Hypothalamus (tissue), 51 donors: ENCODE measurements at regions not wholly inside any gene's neighbourhood (a gene's known extent, or its start where the extent isn't known, plus 50 kb on each side); places are given as distances from the start of the nearest gene placed in this dataset.

Source experiments
- DNase-seq, 51 donors: peaks; one replicate each; lab custom pipeline; 2025; lab: John Stamatoyannopoulos, UW

DNA sequence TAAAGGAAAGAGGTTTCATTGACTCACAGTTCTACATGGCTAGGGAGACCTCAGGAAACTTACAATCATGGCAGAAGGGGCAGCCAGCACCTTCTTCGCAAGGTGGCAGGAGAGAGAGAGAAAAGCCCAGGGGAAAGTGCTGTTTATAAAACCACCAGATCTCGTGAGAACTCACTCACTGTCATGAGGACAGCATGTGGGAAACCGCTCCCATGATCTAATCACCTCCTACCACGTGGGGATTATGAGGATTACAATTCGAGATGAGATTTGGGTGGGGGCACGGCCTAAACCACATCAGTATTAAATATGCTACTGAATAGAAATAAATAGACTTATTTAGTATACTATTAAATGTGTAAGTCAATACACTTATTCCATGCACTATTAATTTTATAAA, 70.6 kb upstream of the TCF21 start:
- no peak for DNase-seq

DNA sequence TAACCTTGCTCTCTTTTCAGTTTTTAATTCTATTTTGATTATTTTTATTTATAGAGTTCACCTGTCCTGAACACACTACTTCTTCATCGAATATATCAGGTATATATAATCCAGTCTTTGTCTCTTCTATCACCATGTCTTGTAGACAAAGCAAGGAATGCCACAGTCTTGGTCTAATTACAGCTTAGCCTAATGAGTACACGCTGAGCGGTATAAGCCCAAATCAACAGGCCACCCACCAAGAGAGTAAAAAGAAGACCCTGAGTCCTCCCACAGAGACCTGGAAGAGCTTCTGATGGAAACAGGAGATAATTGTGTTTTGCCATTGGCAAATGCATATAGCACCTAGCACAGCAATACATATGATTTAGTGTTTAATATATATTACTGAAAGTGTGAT, 68.7 kb upstream of the TCF21 start:
- no peak for DNase-seq

DNA sequence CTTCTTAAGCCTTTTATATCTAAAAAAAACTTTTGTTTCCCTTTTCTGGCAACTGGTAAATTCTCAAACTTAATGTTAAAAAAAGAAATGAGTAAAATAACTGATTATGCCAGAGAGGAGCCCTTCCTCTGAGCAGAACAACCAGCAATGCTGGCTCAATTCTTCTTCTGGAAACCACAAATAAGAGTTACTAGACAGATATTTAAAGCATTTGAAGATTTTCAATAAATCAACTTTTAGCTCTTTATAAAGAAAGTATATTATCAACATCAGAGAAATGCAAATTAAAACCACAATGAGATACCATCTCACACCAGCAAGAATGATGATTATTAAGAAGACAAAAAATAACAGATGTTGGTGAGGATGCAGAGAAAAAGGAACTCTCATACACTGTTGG, 61.1 kb upstream of the TCF21 start:
- no peak for DNase-seq

DNA sequence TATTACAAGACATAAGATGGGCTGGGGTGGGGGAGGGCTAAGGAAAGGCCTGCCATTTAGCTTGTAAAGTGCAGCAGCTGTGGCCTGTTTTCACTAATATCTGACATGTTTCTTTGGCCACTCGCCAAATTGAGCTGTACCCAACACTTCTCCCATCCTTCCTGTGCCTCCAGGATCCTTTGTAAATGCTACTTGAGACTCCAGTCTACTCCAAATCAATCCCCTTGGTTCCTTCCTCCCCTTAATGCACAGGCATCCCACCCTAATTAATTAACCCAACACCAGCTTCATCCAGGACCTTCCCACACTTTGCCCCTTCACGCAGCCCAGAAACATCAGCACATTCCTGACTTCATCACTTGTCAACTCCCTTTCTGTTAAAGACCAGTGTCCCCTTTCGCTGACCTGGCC, 55.0 kb upstream of the TCF21 start:
- DNase-seq, result no peak

DNA sequence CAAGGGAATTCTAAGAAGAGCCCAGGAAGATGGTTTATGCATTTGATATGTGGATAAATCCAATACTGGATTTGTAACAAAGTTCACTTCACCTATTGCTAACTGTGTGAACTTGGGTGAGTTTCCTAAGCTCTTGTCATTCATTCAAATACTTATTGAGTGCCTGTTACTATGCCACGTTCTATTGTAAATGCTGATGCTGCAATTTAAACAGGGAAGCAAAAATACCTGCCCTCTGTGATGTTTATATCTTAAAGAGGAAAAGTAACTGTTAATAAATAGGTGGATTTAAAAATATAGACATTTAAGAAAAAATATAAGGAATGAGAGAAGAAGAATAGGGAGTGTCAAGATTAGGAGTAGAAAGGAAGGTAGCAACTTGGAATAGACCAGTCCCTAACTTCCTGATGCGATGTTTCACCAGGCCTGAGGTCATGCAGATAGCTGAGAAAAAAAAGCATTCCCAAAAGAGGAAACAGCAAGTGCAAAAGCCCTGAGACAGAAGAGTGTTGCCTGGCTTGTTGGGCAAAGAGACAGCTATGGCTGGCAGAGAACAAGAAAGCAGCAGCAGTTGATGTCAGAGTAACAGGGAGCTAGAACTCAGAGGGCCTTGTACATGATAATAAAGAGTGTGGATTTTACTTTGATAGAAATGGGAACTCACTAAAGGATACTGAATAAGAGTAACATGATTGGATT, 54.3 kb upstream of the TCF21 start:
- DNase-seq, result no peak

DNA sequence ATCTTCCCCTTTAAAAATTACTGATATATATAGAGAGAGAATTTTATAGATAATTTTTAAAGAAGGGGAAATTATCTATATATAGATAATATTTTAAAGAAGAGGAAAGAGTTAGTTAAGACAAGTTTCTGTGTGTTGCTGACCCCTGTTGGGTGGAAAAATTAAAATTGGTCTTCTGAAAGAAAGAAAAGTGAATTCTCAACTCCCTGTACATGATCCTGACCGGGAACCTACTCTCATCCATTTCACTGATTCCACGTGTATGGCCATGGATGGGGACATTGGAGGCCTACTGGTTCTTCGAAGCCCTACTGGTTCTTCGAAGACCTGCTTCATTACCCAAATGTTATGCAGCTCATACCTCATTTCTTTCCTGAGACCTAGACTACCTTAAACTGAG, 53.0 kb upstream of the TCF21 start:
- no peak for DNase-seq

DNA sequence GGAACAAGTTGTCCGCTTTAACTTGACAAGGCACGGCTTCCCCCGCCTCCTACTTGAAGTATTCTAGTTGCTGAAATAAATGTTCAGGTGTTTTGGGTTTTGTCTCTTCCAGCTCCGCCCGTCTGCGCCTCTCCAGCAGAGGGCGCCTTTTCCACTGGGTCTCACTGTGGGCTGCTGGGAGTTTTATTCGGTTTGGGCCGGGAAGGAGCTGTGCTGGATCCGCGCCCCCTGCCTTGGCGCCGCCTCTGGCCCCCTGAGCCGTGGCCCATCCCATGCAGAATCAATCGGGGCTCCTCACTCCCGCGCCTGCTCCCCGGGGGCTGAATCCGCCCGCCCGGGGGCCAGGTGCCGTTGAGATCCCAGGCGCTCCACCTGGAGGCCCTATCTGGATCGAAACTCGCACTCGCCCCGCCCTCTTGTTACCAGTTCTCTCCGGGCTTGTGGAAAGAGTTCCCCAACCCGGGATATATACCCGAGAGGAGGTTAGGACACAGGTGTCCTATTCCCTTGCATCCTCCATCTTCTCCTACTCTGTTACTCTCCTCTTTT, 51.0 kb upstream of the TCF21 start:
- peak in 11 of 51 donors; percentile 0 to 22 (median 5) for DNase-seq
